ENCODE measurements at regions not wholly inside any gene's neighbourhood (a gene's known extent, or its start where the extent isn't known, plus 50 kb on each side); places are given as distances from the start of the nearest gene placed in this dataset.

- no peak for TF ChIP-seq POLR2AphosphoS5 (IDR thresholded peaks at IDR 0.05)
- no peak for TF ChIP-seq CTCF (IDR thresholded peaks at IDR 0.05)
These were observed 278.3 kb upstream of the MPDZ start for GRCh38 chr9:13557746-13558145.

All from esophagus muscularis mucosa (tissue), 3 donors.